ENCODE measurements at regions not wholly inside any gene's neighbourhood (a gene's known extent, or its start where the extent isn't known, plus 50 kb on each side); places are given as distances from the start of the nearest gene placed in this dataset.

DNA sequence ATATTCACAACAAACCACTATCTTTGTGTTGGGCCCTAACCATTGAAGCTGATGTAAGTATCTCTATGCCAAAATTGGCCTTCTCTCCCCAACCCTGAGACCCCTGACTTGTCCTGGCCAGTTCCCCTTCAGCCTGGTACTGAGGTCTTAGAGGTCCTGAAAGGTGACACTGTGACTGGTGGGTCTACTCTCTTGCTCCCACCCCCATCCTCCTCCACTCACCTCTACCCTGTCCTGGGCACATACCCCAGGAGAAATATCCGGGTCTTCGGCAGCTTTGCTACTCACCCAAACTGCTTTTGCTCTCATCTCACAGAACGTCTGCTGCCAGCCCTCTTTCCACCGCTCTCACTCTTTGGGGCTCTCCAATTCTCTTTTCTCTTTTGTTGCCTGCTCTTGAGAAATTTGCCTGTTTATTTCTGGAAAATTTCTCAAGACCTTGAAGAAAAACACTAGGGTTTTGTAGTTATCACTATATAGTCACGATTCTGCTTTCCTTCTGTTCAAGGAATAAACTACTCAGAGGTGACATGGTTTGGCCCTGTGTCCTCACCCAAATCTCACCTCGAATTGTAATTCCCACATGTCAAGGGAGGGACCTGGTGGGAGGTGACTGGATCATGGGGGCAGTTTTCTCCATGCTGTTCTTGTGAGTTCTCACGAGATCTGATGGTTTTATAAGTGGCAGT lies 133.8 kb upstream of the PKDCC start:
- no peak for DNase-seq (ENCODE audit: low spot score)

GRCh38 chr2:41914936-41915335 lies 132.9 kb upstream of the PKDCC start:
- no peak for DNase-seq (ENCODE audit: low spot score)

- no peak for DNase-seq (ENCODE audit: low spot score)
Observed at GRCh38 chr2:41916177-41916576, 131.6 kb upstream of the PKDCC start.

DNA sequence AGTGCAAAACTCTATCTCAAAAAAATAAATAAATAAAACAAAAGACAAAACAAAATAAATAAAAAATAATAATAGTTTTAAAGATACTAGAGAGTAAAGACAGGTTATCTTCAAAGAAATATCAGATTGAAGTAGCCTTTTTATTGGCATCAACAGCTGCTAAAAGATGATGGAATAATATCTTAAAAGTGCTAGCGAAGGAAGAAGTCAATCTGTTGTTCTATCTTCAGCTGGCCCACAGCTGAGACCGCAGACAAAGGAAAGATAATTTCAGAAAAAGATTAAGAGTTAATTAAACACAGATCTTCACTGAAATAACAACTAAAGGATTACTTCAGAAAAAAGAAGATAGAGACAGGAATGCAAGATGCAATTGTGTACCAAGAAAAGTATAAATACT lies 130.2 kb upstream of the PKDCC start:
- DNase-seq (ENCODE audit: low spot score): no peak

DNA sequence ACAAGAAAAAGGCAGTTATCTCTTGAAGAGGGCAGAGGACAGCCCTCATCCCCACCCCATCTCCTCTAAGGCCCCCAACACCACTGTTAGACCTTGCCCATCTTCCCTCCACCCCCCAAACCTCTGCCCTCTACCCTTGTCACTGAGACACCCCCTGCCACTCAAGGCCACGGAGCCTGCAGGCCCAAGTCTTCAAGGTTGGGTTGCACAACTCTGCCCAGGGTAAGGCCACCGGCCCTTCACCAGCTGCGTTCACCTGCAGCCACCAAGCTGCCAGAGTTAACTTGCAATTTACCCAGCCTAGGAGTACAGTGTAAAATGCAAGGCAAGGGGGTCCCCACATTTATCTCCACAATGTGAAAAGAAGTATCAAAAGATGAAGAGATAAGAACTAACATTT lies 128.7 kb upstream of the PKDCC start:
- no peak for DNase-seq (ENCODE audit: low spot score)

DNA sequence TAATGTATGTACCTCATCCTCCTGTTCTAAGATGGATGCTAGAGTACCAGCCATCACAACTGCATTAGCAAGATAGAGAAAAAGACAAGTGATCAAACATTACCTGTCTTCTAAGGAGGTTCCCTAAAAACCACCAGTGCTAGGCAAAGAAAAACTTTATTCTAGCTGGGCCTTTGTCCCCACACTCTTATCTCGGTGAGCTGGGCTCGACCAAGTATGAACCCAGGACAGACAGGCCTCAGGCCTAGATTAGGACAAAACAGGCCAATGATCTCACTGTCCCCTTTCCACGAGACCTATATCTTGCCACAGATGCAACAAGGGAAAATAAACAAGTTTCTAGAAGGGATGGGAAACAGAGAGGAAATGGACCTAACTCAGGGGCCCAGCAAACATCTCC lies 127.6 kb upstream of the PKDCC start:
- no peak for DNase-seq (ENCODE audit: low spot score)

DNA sequence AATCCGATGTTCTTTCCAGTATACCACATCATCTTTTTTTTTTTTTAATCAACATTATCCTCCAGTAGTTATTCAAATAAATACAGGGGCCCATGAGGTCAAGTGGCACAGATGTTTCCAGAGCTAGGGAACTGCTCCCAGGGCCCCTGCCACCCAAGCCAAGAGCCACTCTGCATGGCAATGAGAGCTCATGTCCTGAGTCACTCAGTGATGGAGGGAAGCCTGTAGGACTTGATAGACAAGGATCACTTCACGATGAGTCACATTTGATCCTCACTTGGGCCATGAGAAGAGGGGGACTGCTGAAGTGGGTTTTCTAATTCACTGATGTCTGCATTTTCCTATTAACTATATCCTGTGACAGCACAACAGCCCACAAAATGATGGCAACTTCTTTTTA lies 127.0 kb upstream of the PKDCC start:
- no peak for DNase-seq (ENCODE audit: low spot score)

GRCh38 chr2:41922177-41922576 lies 125.6 kb upstream of the PKDCC start:
- DNase-seq (ENCODE audit: low spot score): no peak

DNA sequence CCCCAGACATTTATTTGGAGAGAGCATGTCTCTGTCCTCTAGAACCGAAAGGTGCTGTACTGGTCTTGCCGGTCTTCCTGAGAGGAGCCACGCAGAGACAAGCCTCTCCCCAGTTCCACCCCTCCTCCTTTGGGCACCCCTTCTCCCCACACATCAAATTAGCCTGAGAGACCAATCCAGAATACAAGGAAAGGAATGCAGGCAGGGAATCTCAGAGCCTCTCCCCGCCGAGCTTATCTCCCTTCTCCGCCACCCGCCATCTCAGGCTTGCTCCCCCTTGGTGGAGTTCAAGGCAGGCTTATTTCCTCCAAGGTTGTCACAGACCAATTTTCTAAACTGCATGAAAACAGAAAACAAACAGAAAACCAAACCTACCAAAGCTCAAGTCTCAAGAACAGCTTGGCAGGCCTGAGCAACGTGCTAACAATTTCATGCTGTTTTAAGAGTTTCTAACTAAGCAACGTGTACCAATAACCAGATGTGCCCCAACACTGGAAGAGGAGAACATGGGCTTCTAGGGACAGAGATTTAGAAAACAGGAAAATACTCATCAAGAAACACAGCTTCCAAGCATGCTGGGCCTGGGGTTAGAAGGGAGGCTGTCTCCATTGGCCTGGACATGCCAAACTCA lies 124.5 kb upstream of the PKDCC start:
- DNase-seq (ENCODE audit: low spot score): no peak

DNA sequence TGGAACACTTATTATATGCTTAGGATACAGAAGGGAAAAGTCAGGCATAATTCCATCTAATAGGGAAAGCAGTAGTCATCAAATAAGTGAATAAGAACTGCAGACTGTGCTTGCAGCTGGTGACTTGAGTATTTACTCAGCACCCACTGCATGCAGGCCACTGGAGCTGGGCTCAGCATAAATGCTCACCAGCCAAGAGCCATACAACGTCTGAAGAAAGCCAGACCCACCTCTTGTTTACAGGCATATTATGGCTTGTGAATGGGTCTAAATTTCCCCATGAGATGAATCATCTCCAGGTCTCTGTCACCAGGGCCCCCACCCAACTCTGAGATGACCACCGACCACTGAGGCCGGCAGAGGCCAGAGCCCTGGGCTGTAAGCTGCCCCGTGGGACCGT lies 123.8 kb upstream of the PKDCC start:
- DNase-seq (ENCODE audit: low spot score): no peak

DNA sequence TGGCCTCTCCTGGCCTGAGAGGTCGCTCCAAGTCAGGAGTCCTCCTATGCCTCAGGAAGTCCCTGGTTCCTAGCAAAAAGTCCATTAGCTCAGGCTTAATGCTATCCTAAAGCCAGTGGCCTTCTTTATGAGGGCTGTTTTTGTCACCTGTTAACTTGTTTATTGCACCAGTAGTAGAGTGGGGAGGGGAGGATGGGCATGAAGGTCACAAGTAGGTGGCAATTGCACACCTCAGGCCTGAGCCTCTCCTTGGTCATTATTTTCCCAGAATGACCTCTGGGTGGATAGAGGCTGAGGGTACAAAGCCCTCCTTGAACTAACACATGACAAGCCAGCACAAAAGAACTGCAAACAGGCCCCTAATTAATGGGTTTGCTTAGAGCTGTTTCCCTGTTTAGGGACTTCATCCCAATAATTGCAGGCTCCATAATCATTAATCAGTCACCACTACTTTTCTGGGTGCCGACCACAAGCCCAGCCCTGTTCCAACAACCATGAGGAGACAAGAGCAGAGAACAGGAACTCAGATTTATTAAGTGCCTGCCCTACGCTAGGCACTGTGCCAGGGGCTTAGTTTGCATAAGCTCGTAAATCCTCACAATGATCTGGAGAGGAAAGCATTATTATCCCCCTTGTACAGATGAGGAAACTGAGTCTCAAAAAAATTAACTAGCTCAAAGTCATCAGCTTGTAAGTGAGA lies 123.0 kb upstream of the PKDCC start:
- no peak for DNase-seq (ENCODE audit: low spot score)

DNA sequence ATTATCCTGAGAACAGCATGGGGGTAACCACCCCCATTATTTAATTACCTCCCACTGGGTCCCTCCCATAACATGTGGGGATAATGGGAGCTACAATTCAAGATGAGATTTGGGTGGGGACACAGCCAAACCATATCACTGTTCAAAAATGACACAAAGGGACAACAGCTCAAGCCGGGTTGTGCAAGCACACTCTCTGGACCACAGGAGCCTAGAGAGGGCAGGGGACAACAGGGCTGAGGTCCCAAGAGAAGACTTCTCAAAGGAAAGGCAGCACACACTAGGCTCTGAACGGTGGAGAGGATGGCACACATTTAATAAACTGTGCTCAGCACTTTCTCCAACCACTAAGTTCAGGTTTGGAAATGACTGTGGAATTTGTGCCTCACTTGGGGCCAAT lies 122.1 kb upstream of the PKDCC start:
- DNase-seq (ENCODE audit: low spot score): no peak

- DNase-seq (ENCODE audit: low spot score): no peak
Observed at GRCh38 chr2:41926614-41927580, 120.9 kb upstream of the PKDCC start.

- DNase-seq (ENCODE audit: low spot score): no peak
Observed at GRCh38 chr2:41927581-41928264, 120.1 kb upstream of the PKDCC start.

DNA sequence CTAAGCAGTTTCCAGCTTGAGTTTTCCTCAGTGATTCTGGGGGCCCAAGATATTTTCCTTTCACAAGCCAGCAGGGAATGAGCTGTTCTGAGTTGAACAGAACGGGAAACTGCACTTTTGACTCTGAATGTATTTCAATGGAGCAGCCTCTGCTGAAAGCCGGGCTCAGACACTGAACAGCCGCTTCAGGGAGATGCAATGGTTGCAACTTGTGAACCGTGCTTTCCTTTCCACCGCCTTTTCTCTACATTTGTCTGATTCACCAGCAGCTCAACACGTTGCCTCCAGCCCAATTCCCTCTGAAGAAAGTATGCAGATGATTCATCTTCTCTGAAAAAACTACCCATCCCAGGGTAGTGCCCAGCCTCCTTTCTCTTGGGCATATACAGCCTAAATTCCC lies 119.3 kb upstream of the PKDCC start:
- DNase-seq (ENCODE audit: low spot score): no peak

- DNase-seq (ENCODE audit: low spot score): no peak
Observed at GRCh38 chr2:41930807-41931566, 116.8 kb upstream of the PKDCC start.

DNA sequence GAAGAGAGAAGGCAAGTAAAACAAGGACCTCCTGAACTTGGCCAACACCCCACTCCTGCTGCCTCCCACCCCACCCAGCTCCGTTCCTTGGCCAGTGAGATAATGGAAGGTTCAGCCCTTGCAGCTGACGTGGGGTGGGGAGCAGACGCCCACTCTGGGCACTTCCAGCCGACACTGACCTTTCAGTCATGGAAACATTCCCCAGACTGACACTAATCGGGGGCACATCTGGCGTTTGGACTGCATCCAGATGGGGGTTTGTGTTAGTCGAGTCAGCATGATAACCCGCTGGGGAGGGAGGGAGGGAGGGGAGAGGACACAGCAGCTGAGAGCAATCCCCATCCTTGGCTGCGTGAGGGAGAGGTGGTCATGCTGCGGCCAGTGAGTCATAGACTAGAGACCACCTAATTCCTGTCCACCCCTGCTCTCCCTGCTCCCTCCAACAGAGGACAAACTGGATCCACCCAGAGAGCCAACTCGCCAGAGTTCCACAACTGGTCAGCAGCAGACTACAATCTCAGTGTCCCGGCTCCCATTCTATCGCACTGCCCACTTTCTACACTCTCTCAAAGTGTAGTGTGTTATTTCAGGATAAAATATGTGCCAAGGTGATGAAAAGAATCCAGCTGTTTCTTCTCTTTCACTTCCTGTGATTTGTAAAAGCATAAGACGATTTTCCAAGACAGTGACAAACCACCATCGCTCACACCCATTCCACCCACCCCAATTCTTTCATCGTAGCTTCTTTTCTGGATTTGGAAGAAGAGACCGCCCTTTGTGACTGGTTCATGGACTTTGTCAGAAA lies 115.4 kb upstream of the PKDCC start:
- DNase-seq (ENCODE audit: low spot score): no peak

- no peak for DNase-seq (ENCODE audit: low spot score)
Observed at GRCh38 chr2:41933046-41933420, 114.8 kb upstream of the PKDCC start.

DNA sequence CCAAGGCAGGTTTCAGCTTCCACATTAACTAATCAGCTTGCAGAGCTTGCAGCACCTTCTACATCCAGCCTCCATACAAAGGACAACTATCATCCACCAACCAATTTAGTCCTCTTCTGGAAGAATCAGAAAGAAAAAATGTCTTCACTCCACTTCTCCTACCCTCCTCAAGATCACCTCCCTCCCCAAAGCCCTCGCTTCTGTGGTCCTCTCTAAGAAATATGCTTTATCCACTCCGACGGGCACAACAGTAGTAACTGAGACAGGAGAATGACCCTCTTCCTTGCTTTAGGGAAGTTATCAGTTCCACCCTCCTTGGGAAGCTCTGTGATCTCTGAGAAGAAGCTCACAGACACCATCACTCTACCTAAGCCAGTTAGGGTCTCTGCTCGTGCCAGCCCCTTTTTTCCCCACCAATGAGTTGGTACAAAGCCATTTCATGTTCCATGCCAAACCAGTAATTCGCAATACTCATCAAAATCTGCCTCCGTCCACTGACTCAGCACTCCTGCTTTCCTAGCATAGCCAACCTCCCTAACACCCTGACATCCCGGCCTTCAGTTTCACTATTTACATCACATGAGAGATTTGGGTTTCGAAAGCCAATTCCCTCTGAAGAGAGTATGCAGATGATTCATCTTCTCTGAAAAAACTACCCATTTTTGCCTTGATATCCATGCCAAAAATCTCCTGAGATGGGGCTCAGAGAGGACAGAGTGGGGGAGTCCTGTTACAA lies 114.1 kb upstream of the PKDCC start:
- DNase-seq (ENCODE audit: low spot score): no peak

All from CD4-positive, alpha-beta T cell treated with Interleukin-15 for 4 hours (primary cell).